Naive thymus-derived CD8-positive, alpha-beta T cell (primary cell): ENCODE measurements at regions not wholly inside any gene's neighbourhood (a gene's known extent, or its start where the extent isn't known, plus 50 kb on each side); places are given as distances from the start of the nearest gene placed in this dataset.
"Not testable (repeated sequence)": the region's sequence is repeated elsewhere in the genome, so short reads cannot be mapped to it uniquely, and the experiment has no call there.

Experiments used
- ATAC-seq, 2 donors: fragments of 150-1000 bp; cut with Tn5 transposase in 1 of 2; sonication (Bioruptor Pico), chemical (Tn5 transposase) in 1 of 2; 1 replicate in 1 of 2; 2 replicates in 1 of 2; pipeline ENCODE4 v1.10.0; 2021; ENCODE audit warnings: mild to moderate bottlenecking in 2 of 2, moderate library complexity in 2 of 2
- POLR2A ChIA-PET: fragments of 350-600 bp; sonication (Branson Sonifier 250); formaldehyde crosslinking; loops from one replicate; lab custom pipeline; 2021; ENCODE audit warnings: antibody characterized with exemption; lab: Charles Lee
- DNase-seq, 10 donors: peaks; one replicate each; pipeline versions ENCODE4 v3.0.0 to v3.0.0-alpha.2; 2020 to 2022
- H3K27ac Mint-ChIP-seq, 10 donors: one replicate each; pipeline ENCODE4 v1.8.0; 2020 to 2022; ENCODE audit warnings: mild to moderate bottlenecking in 10 of 10, mixed read lengths in 10 of 10, moderate library complexity in 4 of 10, inconsistent platforms in 1 of 10
- H3K27me3 Mint-ChIP-seq, 5 donors: one replicate each; pipeline ENCODE4 v1.8.0; 2021 to 2022; ENCODE audit warnings: mixed read lengths in 5 of 5
- H3K36me3 Mint-ChIP-seq, 3 donors: one replicate each; pipeline ENCODE4 v1.8.0; 2020 to 2022; ENCODE audit warnings: mixed read lengths in 3 of 3, mild to moderate bottlenecking in 2 of 3, inconsistent platforms in 1 of 3
- H3K4me1 Mint-ChIP-seq, 4 donors: one replicate each; pipeline ENCODE4 v1.8.0; 2021 to 2022; ENCODE audit warnings: mixed read lengths in 4 of 4
- H3K4me3 Mint-ChIP-seq, 10 donors: one replicate each; pipeline ENCODE4 v1.8.0; 2020 to 2022; ENCODE audit warnings: mild to moderate bottlenecking in 10 of 10, mixed read lengths in 10 of 10, moderate library complexity in 6 of 10, inconsistent platforms in 1 of 10
- H3K9me3 Mint-ChIP-seq, 9 donors: one replicate each; pipeline ENCODE4 v1.8.0; 2020 to 2022; ENCODE audit warnings: mixed read lengths in 9 of 9, mild to moderate bottlenecking in 3 of 9, inconsistent platforms in 1 of 9, moderate library complexity in 1 of 9

GRCh38 chr21:18152371-18152770 is 92.3 kb upstream of the CHODL start:
- POLR2A ChIA-PET: no interaction called here

GRCh38 chr21:18151046-18151445 is 93.6 kb upstream of the CHODL start:
- POLR2A ChIA-PET: interaction anchor here (0.7 to 0.9 kb wide), 2 partner anchors 10 to 176 kb away, joined by 3 to 6 read pairs; no protein-coding TSS in a partner anchor
- H3K36me3 Mint-ChIP-seq: no peaks in the 10 kb centered on the region

More at GRCh38 chr21:18152371-18152770, 92.3 kb upstream of the CHODL start:
- H3K9me3 Mint-ChIP-seq: peaks cover 0 to 2% (median 0%) of the 10 kb centered on the region in 9 donors
- DNase-seq (no peak), ATAC-seq (no peak)
- no peaks in the 10 kb centered on the region for H3K36me3 Mint-ChIP-seq
- peaks cover 3 to 41% (median 21%) of the 10 kb centered on the region in 4 donors for H3K4me1 Mint-ChIP-seq
- H3K27me3 Mint-ChIP-seq: no peaks in the 10 kb centered on the region
- H3K27ac Mint-ChIP-seq: no peak overlapping the region
- no peak overlapping the region for H3K4me3 Mint-ChIP-seq

GRCh38 chr21:18148401-18148800 is 96.2 kb upstream of the CHODL start:
- Mint-ChIP-seq H3K9me3 (peaks cover 0 to 7% (median 0%) of the 10 kb centered on the region in 9 donors), H3K27ac (no peak overlapping the region), H3K4me1 (peaks cover 0 to 16% (median 0%) of the 10 kb centered on the region in 4 donors), H3K4me3 (no peak overlapping the region), H3K36me3 (no peaks in the 10 kb centered on the region), H3K27me3 (no peaks in the 10 kb centered on the region)
- no peak for ATAC-seq
- POLR2A ChIA-PET: no interaction called here
- DNase-seq: no peak

More at GRCh38 chr21:18151046-18151445, 93.6 kb upstream of the CHODL start:
- ATAC-seq: no peak
- H3K27ac Mint-ChIP-seq: no peak overlapping the region
- DNase-seq: no peak
- H3K27me3 Mint-ChIP-seq: no peaks in the 10 kb centered on the region
- no peak overlapping the region for H3K4me3 Mint-ChIP-seq
- H3K4me1 Mint-ChIP-seq: peaks cover 3 to 36% (median 18%) of the 10 kb centered on the region in 4 donors
- H3K9me3 Mint-ChIP-seq: peaks cover 0 to 2% (median 0%) of the 10 kb centered on the region in 9 donors

GRCh38 chr21:18147678-18148077 is 97.0 kb upstream of the CHODL start:
- POLR2A ChIA-PET: no interaction called here
- H3K4me1 Mint-ChIP-seq: peaks cover 0 to 9% (median 0%) of the 10 kb centered on the region in 4 donors
- no peak for ATAC-seq

GRCh38 chr21:18146820-18147219 is 97.8 kb upstream of the CHODL start:
- Mint-ChIP-seq H3K36me3 (no peaks in the 10 kb centered on the region), H3K27ac (no peak overlapping the region), H3K9me3 (peaks cover 0 to 7% (median 0%) of the 10 kb centered on the region in 9 donors), H3K27me3 (no peaks in the 10 kb centered on the region), H3K4me1 (peaks cover 0 to 1% (median 0%) of the 10 kb centered on the region in 4 donors), H3K4me3 (no peak overlapping the region)
- POLR2A ChIA-PET: no interaction called here
- no peak for ATAC-seq
- no peak for DNase-seq

More at GRCh38 chr21:18147678-18148077, 97.0 kb upstream of the CHODL start:
- no peak overlapping the region for H3K4me3 Mint-ChIP-seq
- H3K9me3 Mint-ChIP-seq: peaks cover 0 to 7% (median 0%) of the 10 kb centered on the region in 9 donors
- DNase-seq: no peak
- no peak overlapping the region for H3K27ac Mint-ChIP-seq
- no peaks in the 10 kb centered on the region for H3K27me3 Mint-ChIP-seq
- H3K36me3 Mint-ChIP-seq: no peaks in the 10 kb centered on the region

GRCh38 chr21:18144339-18144738 is 100.3 kb upstream of the CHODL start:
- Mint-ChIP-seq H3K4me3 (no peak overlapping the region), H3K27ac (no peak overlapping the region), H3K9me3 (peaks cover 0 to 10% (median 0%) of the 10 kb centered on the region in 9 donors), H3K27me3 (no peaks in the 10 kb centered on the region), H3K36me3 (no peaks in the 10 kb centered on the region), H3K4me1 (no peaks in the 10 kb centered on the region)
- ATAC-seq (no peak), DNase-seq (no peak)
- POLR2A ChIA-PET: no interaction called here

- H3K27ac Mint-ChIP-seq: no peak overlapping the region
- DNase-seq: no peak
- H3K9me3 Mint-ChIP-seq: peaks cover 0 to 14% (median 0%) of the 10 kb centered on the region in 9 donors
- no peak overlapping the region for H3K4me3 Mint-ChIP-seq
- peaks cover 0 to 2% (median 0%) of the 10 kb centered on the region in 5 donors for H3K27me3 Mint-ChIP-seq
- no peak for ATAC-seq
- H3K4me1 Mint-ChIP-seq: no peaks in the 10 kb centered on the region
- no peaks in the 10 kb centered on the region for H3K36me3 Mint-ChIP-seq
- POLR2A ChIA-PET: no interaction called here
These were observed 102.0 kb upstream of the CHODL start for GRCh38 chr21:18142655-18143054.

- Mint-ChIP-seq H3K4me3 (no peak overlapping the region), H3K27ac (no peak overlapping the region), H3K9me3 (peaks cover 0 to 10% (median 0%) of the 10 kb centered on the region in 9 donors), H3K27me3 (peaks cover 0 to 2% (median 0%) of the 10 kb centered on the region in 5 donors), H3K36me3 (no peaks in the 10 kb centered on the region), H3K4me1 (no peaks in the 10 kb centered on the region)
- POLR2A ChIA-PET: no interaction called here
- ATAC-seq: no peak
- no peak for DNase-seq
These were observed 106.1 kb upstream of the CHODL start for GRCh38 chr21:18138507-18138906.

- peaks cover 0 to 5% (median 0%) of the 10 kb centered on the region in 9 donors for H3K9me3 Mint-ChIP-seq
- POLR2A ChIA-PET: no interaction called here
- H3K36me3 Mint-ChIP-seq: no peaks in the 10 kb centered on the region
- no peaks in the 10 kb centered on the region for H3K27me3 Mint-ChIP-seq
- H3K4me1 Mint-ChIP-seq: no peaks in the 10 kb centered on the region
- no peak for DNase-seq
- no peak overlapping the region for H3K27ac Mint-ChIP-seq
- no peak overlapping the region for H3K4me3 Mint-ChIP-seq
- no peak for ATAC-seq
These were observed 115.1 kb upstream of the CHODL start for GRCh38 chr21:18129526-18129925.

- H3K4me3 Mint-ChIP-seq: no peak overlapping the region
- H3K27ac Mint-ChIP-seq: no peak overlapping the region
- H3K9me3 Mint-ChIP-seq: peaks cover 0 to 2% (median 0%) of the 10 kb centered on the region in 9 donors
- ATAC-seq (no peak), DNase-seq (no peak)
- peaks cover 0 to 3% (median 0%) of the 10 kb centered on the region in 5 donors for H3K27me3 Mint-ChIP-seq
- no peaks in the 10 kb centered on the region for H3K4me1 Mint-ChIP-seq
- no peaks in the 10 kb centered on the region for H3K36me3 Mint-ChIP-seq
- POLR2A ChIA-PET: no interaction called here
These were observed 126.1 kb upstream of the CHODL start for GRCh38 chr21:18118566-18118965.

- Mint-ChIP-seq H3K4me3 (no peak overlapping the region), H3K27me3 (peaks cover 0 to 3% (median 0%) of the 10 kb centered on the region in 5 donors), H3K36me3 (no peaks in the 10 kb centered on the region), H3K9me3 (peaks cover 0 to 7% (median 2%) of the 10 kb centered on the region in 9 donors), H3K27ac (no peak overlapping the region), H3K4me1 (no peaks in the 10 kb centered on the region)
- POLR2A ChIA-PET: no interaction called here
- ATAC-seq: no peak
- DNase-seq: no peak
These were observed 127.5 kb upstream of the CHODL start for GRCh38 chr21:18117176-18117575.

GRCh38 chr21:18114810-18115209 is 129.8 kb upstream of the CHODL start:
- H3K4me1 Mint-ChIP-seq: no peaks in the 10 kb centered on the region
- POLR2A ChIA-PET: no interaction called here
- no peak overlapping the region for H3K27ac Mint-ChIP-seq

GRCh38 chr21:18104802-18105201 is 139.8 kb upstream of the CHODL start:
- Mint-ChIP-seq H3K36me3 (no peaks in the 10 kb centered on the region), H3K9me3 (peaks cover 2 to 26% (median 9%) of the 10 kb centered on the region in 9 donors), H3K27me3 (no peaks in the 10 kb centered on the region), H3K4me3 (no peak overlapping the region), H3K4me1 (no peaks in the 10 kb centered on the region), H3K27ac (no peak overlapping the region)
- POLR2A ChIA-PET: no interaction called here
- ATAC-seq (no peak), DNase-seq (no peak)

More at GRCh38 chr21:18114810-18115209, 129.8 kb upstream of the CHODL start:
- no peaks in the 10 kb centered on the region for H3K36me3 Mint-ChIP-seq
- peaks cover 0 to 7% (median 0%) of the 10 kb centered on the region in 9 donors for H3K9me3 Mint-ChIP-seq
- H3K4me3 Mint-ChIP-seq: no peak overlapping the region
- H3K27me3 Mint-ChIP-seq: peaks cover 0 to 2% (median 0%) of the 10 kb centered on the region in 5 donors
- ATAC-seq: no peak
- no peak for DNase-seq

GRCh38 chr21:18096413-18096812 is 148.2 kb upstream of the CHODL start:
- H3K4me3 Mint-ChIP-seq, H3K27ac Mint-ChIP-seq, H3K4me1 Mint-ChIP-seq, ATAC-seq, POLR2A ChIA-PET, DNase-seq, H3K27me3 Mint-ChIP-seq: not testable (repeated sequence)
- peaks cover 0 to 40% (median 6%) of the 10 kb centered on the region in 3 donors for H3K36me3 Mint-ChIP-seq
- peaks cover 12 to 84% (median 56%) of the 10 kb centered on the region in 9 donors for H3K9me3 Mint-ChIP-seq
